Nephron progenitor cell (in vitro differentiated cells): ENCODE measurements at regions not wholly inside any gene's neighbourhood (a gene's known extent, or its start where the extent isn't known, plus 50 kb on each side); places are given as distances from the start of the nearest gene placed in this dataset.
A peak's percentile ranks its signal among the peaks of the same experiment; 100 is the strongest.

Source experiments
- DNase-seq: peaks from one replicate; pipeline ENCODE4 v3.0.0; 2021
- H3K27ac Mint-ChIP-seq: 2 replicates; pipeline ENCODE4 v1.8.0; 2021; ENCODE audit warnings: mild to moderate bottlenecking, moderate library complexity, mixed read lengths
- H3K27me3 Mint-ChIP-seq: 2 replicates; pipeline ENCODE4 v1.8.0; 2021; ENCODE audit warnings: mild to moderate bottlenecking, low read depth, mixed read lengths; ENCODE audit not compliant: poor library complexity
- H3K36me3 Mint-ChIP-seq: 2 replicates; pipeline ENCODE4 v1.8.0; 2021; ENCODE audit warnings: low read depth, mixed read lengths
- H3K4me1 Mint-ChIP-seq: 2 replicates; pipeline ENCODE4 v1.8.0; 2021; ENCODE audit warnings: mixed read lengths
- H3K4me3 Mint-ChIP-seq: 2 replicates; pipeline ENCODE4 v1.8.0; 2021; ENCODE audit warnings: mild to moderate bottlenecking, moderate library complexity, mixed read lengths
- H3K9me3 Mint-ChIP-seq: 2 replicates; pipeline ENCODE4 v1.8.0; 2021; ENCODE audit warnings: mild to moderate bottlenecking, moderate library complexity, mixed read lengths
- CTCF ChIP-seq: fragments of 200-600 bp; sonication (generic); IDR thresholded peaks from 2 replicates; pipeline ENCODE4 v1.5.0; 2021; ENCODE audit warnings: antibody characterized with exemption

- Mint-ChIP-seq H3K27me3 (no peaks in the 10 kb centered on the region), H3K4me1 (peaks cover 57% of the 10 kb centered on the region), H3K9me3 (no peaks in the 10 kb centered on the region), H3K4me3 (no peak overlapping the region), H3K36me3 (no peaks in the 10 kb centered on the region), H3K27ac (no peak overlapping the region)
- no peak for TF ChIP-seq CTCF
- DNase-seq: no peak
Observed at GRCh38 chr3:159783780-159784742, 204.6 kb upstream of the IL12A start.

GRCh38 chr3:159785273-159785708, 203.3 kb upstream of the IL12A start:
- DNase-seq: no peak
- no peak overlapping the region for H3K27ac Mint-ChIP-seq
- no peak overlapping the region for H3K4me3 Mint-ChIP-seq
- no peaks in the 10 kb centered on the region for H3K36me3 Mint-ChIP-seq
- peaks cover 58% of the 10 kb centered on the region for H3K4me1 Mint-ChIP-seq
- H3K27me3 Mint-ChIP-seq: no peaks in the 10 kb centered on the region
- TF ChIP-seq CTCF: no peak
- H3K9me3 Mint-ChIP-seq: no peaks in the 10 kb centered on the region

DNA sequence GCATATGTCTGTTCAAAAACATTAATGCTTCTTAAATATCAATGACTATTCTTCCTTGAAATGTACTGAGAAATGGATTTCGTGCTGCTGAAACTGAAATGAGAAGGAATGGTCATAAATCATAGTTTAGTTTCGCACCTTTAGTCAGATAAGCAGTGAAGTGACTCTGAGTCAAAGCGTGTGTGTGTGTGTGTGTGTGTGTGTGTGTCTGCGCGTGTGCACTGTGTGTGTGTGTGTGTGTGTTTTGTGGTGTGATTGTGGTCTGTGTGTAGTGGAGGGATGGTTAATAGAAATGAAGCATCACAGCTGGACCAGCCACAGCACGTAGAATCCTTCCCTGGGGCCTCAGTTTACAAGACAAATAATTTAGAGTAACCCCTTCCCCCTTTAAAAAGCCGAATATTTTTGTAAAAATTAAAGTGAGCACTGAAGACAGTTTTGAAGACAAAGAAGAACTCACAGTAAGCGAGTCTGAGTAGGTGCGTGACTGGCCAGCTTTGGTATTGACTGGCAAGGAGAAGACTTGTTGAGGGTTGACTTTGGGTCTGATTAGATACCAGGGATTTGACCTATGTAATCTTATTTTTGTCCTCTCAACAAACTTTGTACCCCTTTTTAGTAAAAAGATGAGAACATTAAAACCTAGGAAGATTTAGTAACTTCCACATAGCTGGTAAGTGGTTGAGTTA, 202.0 kb upstream of the IL12A start:
- DNase-seq: no peak
- Mint-ChIP-seq H3K9me3 (no peaks in the 10 kb centered on the region), H3K36me3 (no peaks in the 10 kb centered on the region), H3K4me3 (no peak overlapping the region), H3K27ac (no peak overlapping the region), H3K27me3 (peaks cover 2% of the 10 kb centered on the region), H3K4me1 (peaks cover 55% of the 10 kb centered on the region)
- no peak for TF ChIP-seq CTCF

GRCh38 chr3:159787178-159787574, 201.5 kb upstream of the IL12A start:
- Mint-ChIP-seq H3K9me3 (no peaks in the 10 kb centered on the region), H3K4me1 (peaks cover 55% of the 10 kb centered on the region), H3K36me3 (no peaks in the 10 kb centered on the region), H3K27ac (peak overlapping the region; percentile 11), H3K4me3 (no peak overlapping the region), H3K27me3 (peaks cover 5% of the 10 kb centered on the region)
- TF ChIP-seq CTCF: no peak
- no peak for DNase-seq

DNA sequence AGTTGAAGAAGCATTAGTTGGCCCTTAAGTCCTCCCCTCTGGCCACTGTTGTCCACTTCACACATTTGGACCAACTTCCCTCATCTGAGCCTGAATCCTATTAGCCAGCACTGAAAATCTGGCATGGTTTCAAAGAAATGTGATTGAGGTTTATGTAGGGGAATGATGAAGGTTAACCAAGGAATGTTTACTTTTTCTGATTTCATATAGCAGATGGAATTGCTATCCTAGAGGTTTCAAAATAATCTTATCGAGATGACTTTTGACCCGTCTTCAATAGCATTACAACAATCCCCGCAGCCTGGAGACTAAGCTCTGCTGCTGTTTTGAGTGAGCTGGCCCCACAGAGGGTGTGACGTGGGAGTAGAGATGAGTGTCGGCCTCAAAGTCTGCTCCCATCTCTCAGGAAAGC, 200.8 kb upstream of the IL12A start:
- H3K27ac Mint-ChIP-seq: no peak overlapping the region
- H3K4me3 Mint-ChIP-seq: no peak overlapping the region
- no peaks in the 10 kb centered on the region for H3K9me3 Mint-ChIP-seq
- H3K36me3 Mint-ChIP-seq: no peaks in the 10 kb centered on the region
- H3K4me1 Mint-ChIP-seq: peaks cover 55% of the 10 kb centered on the region
- H3K27me3 Mint-ChIP-seq: peaks cover 5% of the 10 kb centered on the region
- DNase-seq: no peak
- no peak for TF ChIP-seq CTCF
